Skeletal muscle tissue (tissue), 3 donors: ENCODE measurements at regions not wholly inside any gene's neighbourhood (a gene's known extent, or its start where the extent isn't known, plus 50 kb on each side); places are given as distances from the start of the nearest gene placed in this dataset.

Experiments
- H3K27ac ChIP-seq: one replicate; pipeline ENCODE4 v1.7.0; 2013; ENCODE audit warnings: mild to moderate bottlenecking, low read depth, low read length, inconsistent platforms
- H3K27me3 ChIP-seq, 3 donors: one replicate each; pipeline ENCODE4 v1.7.0; 2013; ENCODE audit warnings: low read length in 3 of 3; ENCODE audit not compliant: control insufficient read depth in 3 of 3, insufficient read depth in 3 of 3
- H3K36me3 ChIP-seq, 3 donors: one replicate each; pipeline ENCODE4 v1.7.0; 2013; ENCODE audit warnings: low read length in 3 of 3; ENCODE audit not compliant: control insufficient read depth in 3 of 3, insufficient read depth in 3 of 3
- H3K4me1 ChIP-seq, 3 donors: one replicate each; pipeline ENCODE4 v1.7.0; 2013; ENCODE audit warnings: low read length in 3 of 3, mild to moderate bottlenecking in 3 of 3; ENCODE audit not compliant: control insufficient read depth in 3 of 3, insufficient read depth in 3 of 3
- H3K4me3 ChIP-seq, 3 donors: one replicate each; pipeline ENCODE4 v1.7.0; 2013; ENCODE audit warnings: low read length in 3 of 3
- H3K9ac ChIP-seq, 3 donors: one replicate each; pipeline ENCODE4 v1.7.0; 2013; ENCODE audit warnings: low read length in 3 of 3, mild to moderate bottlenecking in 3 of 3, moderate library complexity in 2 of 3, low read depth in 1 of 3
- H3K9me3 ChIP-seq, 3 donors: one replicate each; pipeline ENCODE4 v1.7.0; 2013; ENCODE audit warnings: low read length in 3 of 3; ENCODE audit not compliant: control insufficient read depth in 3 of 3
- donor health status: Osteomylitis.

- Histone ChIP-seq H3K27me3 (no peaks in the 10 kb centered on the region), H3K27ac (no peak overlapping the region), H3K9me3 (no peaks in the 10 kb centered on the region), H3K9ac (no peak overlapping the region), H3K4me3 (no peak overlapping the region), H3K36me3 (no peaks in the 10 kb centered on the region), H3K4me1 (no peaks in the 10 kb centered on the region)
Measured at GRCh38 chr7:136517971-136518370, 350.5 kb upstream of the CHRM2 start.

DNA sequence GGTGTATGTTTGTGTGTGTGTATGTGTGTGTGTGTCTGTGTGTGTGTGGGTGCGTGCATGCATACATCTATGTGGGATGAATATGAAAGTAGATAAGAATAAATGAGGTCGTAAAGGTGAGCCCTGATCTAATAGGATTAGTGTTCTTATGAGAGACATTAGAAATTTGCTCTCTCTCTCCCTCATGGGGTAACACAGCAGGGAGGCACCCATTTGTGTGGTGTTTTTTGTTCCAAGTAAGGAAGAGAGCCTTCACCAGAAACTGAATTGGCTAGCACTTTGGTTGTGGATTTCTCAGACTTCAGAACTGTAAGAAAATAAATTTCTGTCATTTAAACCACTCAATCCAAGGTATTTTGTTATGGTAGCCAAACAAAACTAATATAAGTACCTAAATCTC is 353.7 kb upstream of the CHRM2 start:
- no peak overlapping the region for H3K4me3 ChIP-seq

DNA sequence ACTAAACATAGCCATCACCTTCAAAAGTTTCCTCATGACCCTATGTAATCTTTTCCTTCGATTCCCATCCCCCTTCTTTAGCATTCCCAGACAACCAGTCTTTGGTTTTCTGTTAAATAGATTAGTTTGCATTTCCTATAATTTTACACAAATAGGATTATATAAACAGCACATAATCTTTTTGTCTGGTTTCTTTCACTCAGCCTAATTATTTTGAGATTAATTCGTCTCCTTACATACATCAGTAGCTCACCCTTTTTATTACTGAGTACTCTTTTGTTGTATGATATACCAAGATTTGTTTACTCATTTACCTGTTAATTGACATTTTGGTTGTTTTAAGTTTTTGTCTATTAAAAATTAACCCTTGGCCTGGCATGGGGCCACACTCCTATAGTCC is 354.7 kb upstream of the CHRM2 start:
- Histone ChIP-seq H3K4me3 (no peak overlapping the region), H3K9ac (no peak overlapping the region), H3K27ac (no peak overlapping the region), H3K36me3 (no peaks in the 10 kb centered on the region), H3K27me3 (no peaks in the 10 kb centered on the region), H3K9me3 (peaks cover 0 to 2% (median 0%) of the 10 kb centered on the region in 3 donors), H3K4me1 (no peaks in the 10 kb centered on the region)

More for the DNA sequence above, 353.7 kb upstream of the CHRM2 start:
- H3K36me3 ChIP-seq = no peaks in the 10 kb centered on the region
- H3K27ac ChIP-seq = no peak overlapping the region
- no peaks in the 10 kb centered on the region for H3K4me1 ChIP-seq
- H3K9me3 ChIP-seq = no peaks in the 10 kb centered on the region
- H3K27me3 ChIP-seq = no peaks in the 10 kb centered on the region
- H3K9ac ChIP-seq = no peak overlapping the region

DNA sequence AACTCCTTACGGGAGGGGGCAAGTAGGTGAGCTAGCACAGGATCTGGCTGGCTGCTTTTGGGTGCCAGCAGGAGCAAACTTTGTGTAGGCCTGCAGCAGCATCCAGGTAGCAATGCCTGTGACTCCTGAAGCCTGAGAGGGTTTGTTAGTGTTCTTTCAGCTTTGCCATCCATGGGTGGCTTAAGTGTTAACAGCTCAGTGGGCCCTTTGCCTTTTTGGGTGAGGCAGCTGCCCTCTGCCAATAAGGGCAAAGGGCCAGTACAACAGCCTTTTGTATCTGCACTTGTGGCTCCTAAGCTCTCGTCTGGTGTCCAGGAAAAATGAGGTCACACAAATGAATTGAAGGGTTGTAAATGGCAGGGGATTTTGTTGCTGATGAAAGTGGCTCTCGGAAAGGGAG is 359.0 kb upstream of the CHRM2 start:
- Histone ChIP-seq H3K9ac (no peak overlapping the region), H3K9me3 (peaks cover 0 to 2% (median 0%) of the 10 kb centered on the region in 3 donors), H3K36me3 (no peaks in the 10 kb centered on the region), H3K27me3 (no peaks in the 10 kb centered on the region), H3K4me3 (no peak overlapping the region), H3K4me1 (no peaks in the 10 kb centered on the region), H3K27ac (no peak overlapping the region)

- Histone ChIP-seq H3K4me3 (no peak overlapping the region), H3K9ac (no peak overlapping the region), H3K9me3 (no peaks in the 10 kb centered on the region), H3K36me3 (no peaks in the 10 kb centered on the region), H3K4me1 (no peaks in the 10 kb centered on the region), H3K27ac (no peak overlapping the region), H3K27me3 (no peaks in the 10 kb centered on the region)
Measured at GRCh38 chr7:136502162-136502561, 366.3 kb upstream of the CHRM2 start.

DNA sequence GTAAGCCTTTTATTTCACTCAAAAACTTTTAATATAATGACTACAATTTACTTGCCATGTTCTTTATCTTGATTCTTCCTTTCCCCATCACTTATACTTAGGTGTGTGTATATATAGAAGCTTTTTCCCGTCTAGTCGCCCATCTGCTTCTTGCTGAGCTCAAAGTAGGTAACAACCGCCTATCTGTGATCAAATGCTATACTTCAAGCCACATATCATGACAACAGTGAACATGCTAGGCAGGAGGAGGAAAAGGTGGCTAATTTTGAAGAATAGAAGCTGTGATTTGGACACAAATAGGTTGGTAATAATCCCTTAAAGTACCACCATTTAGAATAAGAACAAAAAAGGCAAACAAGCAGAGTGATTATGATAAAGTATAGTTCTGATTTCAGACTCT is 367.3 kb upstream of the CHRM2 start:
- Histone ChIP-seq H3K9me3 (no peaks in the 10 kb centered on the region), H3K36me3 (no peaks in the 10 kb centered on the region), H3K27me3 (no peaks in the 10 kb centered on the region), H3K9ac (no peak overlapping the region), H3K4me3 (no peak overlapping the region), H3K4me1 (no peaks in the 10 kb centered on the region), H3K27ac (no peak overlapping the region)

DNA sequence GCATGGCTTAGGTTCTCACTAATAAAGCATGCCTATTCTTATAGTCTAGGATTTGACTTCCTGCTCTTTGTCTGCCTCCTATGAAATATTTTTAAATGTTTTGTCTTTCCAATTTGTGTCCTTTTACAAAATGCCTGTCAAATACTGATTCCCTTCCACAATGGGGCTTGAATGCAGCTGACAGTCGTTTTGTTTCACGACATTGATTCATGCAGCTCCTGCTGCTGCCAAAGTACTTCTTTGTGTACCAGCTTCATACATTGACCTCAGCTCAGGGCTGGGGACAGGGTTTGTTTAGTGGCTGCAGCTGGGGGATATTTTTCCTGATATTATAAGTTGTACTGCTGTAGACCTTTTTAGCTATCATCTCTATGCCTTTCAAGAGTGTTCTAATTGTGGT is 371.9 kb upstream of the CHRM2 start:
- no peaks in the 10 kb centered on the region for H3K9me3 ChIP-seq

GRCh38 chr7:136495081-136495480 is 373.4 kb upstream of the CHRM2 start:
- Histone ChIP-seq H3K27ac (no peak overlapping the region), H3K4me1 (no peaks in the 10 kb centered on the region), H3K9me3 (no peaks in the 10 kb centered on the region), H3K9ac (no peak overlapping the region), H3K4me3 (no peak overlapping the region), H3K36me3 (no peaks in the 10 kb centered on the region), H3K27me3 (no peaks in the 10 kb centered on the region)

More for the DNA sequence above, 371.9 kb upstream of the CHRM2 start:
- Histone ChIP-seq H3K9ac (no peak overlapping the region), H3K27ac (no peak overlapping the region), H3K36me3 (no peaks in the 10 kb centered on the region), H3K4me1 (no peaks in the 10 kb centered on the region), H3K27me3 (no peaks in the 10 kb centered on the region), H3K4me3 (no peak overlapping the region)

DNA sequence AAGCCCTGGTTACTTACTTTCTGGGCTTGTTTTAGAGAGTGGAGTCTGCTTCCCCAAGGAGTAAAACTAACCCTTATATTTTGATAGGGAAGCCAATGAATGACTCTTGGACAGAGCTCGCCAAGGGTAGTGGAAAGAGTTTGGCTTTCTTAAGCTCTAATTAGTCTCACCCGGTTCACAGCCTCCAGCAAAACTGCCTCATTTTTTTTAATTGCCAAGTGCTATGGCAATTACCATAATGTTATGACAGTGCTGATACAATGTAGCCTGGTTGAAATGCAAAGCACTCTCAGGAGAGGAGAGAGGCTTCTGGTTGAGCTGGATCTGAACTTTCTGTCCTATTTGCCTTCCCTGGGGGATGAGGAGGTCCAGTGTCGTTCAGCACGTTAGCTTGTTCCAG is 376.1 kb upstream of the CHRM2 start:
- Histone ChIP-seq H3K9me3 (no peaks in the 10 kb centered on the region), H3K4me1 (no peaks in the 10 kb centered on the region), H3K27ac (no peak overlapping the region), H3K4me3 (no peak overlapping the region), H3K9ac (no peak overlapping the region), H3K27me3 (no peaks in the 10 kb centered on the region), H3K36me3 (no peaks in the 10 kb centered on the region)

DNA sequence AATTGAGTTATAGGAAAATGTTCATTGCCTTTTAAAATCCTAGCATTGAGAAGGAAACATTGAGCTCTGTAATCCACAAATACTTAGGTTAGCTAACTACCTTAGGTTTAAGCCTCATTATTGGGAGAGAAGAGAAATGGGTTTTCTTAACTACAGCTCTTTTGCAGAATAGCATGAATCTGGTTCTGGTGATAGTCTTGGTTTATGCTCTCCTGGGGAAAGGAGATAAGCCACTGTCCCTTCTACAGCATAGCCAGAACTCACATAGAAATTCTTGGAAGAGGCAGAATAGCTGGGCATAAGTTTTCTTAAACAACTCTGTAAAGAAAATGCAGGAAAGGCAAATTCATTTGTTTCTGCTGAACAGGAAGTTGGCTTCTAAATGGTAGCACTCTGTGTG is 378.6 kb upstream of the CHRM2 start:
- no peaks in the 10 kb centered on the region for H3K36me3 ChIP-seq
- H3K9ac ChIP-seq = no peak overlapping the region
- H3K27ac ChIP-seq = no peak overlapping the region
- H3K4me1 ChIP-seq = no peaks in the 10 kb centered on the region
- no peaks in the 10 kb centered on the region for H3K27me3 ChIP-seq
- no peaks in the 10 kb centered on the region for H3K9me3 ChIP-seq
- no peak overlapping the region for H3K4me3 ChIP-seq

DNA sequence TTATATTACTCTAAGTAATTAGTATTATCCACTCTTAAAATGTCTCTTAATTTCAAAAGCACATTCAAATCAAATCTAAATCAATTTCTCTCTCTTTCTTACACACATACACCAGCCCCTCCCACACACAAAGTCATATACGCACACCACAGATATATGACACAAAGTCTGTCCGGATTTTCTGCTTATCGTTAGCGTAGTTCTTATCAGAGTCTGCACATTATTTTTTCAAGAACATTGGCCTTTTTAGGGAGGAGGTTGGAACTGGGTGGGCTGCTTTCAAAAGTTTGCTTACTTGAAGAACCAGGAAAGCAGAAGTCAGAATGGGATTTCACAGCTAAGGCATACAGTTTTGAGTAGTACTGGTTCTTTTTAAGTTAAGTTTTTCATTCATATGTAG is 387.6 kb upstream of the CHRM2 start:
- Histone ChIP-seq H3K4me1 (no peaks in the 10 kb centered on the region), H3K27me3 (no peaks in the 10 kb centered on the region), H3K36me3 (no peaks in the 10 kb centered on the region), H3K9ac (no peak overlapping the region), H3K4me3 (no peak overlapping the region), H3K9me3 (peaks cover 0 to 3% (median 0%) of the 10 kb centered on the region in 3 donors), H3K27ac (no peak overlapping the region)
